Caco-2 (cell line): ENCODE measurements at regions not wholly inside any gene's neighbourhood (a gene's known extent, or its start where the extent isn't known, plus 50 kb on each side); places are given as distances from the start of the nearest gene placed in this dataset.

Experiments used
- BruUV-seq: library from RNA; stranded (reverse); fragments of 400-500 nt; replicated peaks from 2 replicates; lab custom pipeline; 2021; lab: Mats Ljungman, UMichigan
- CTCF ChIA-PET: fragments of 300-600 bp; sonication (Branson Sonifier 250); formaldehyde crosslinking; loops from one replicate; lab custom pipeline; 2022; ENCODE audit warnings: antibody characterized with exemption; lab: Charles Lee
- POLR2A ChIA-PET: fragments of 300-600 bp; sonication (Branson Sonifier 250); formaldehyde crosslinking; loops from one replicate; lab custom pipeline; 2022; ENCODE audit warnings: antibody characterized with exemption; lab: Charles Lee
- DNase-seq, 2 experiments: peaks; one replicate each; pipeline versions ENCODE4 v3.0.0 to v3.0.0-alpha.2; 2020 to 2022
- H3K27me3 ChIP-seq: replicated peaks from 2 replicates; pipeline ENCODE4 v1.6.0; 2011; ENCODE audit warnings: low read length; ENCODE audit not compliant: control insufficient read depth, insufficient read depth
- H3K36me3 ChIP-seq: 2 replicates; pipeline ENCODE4 v1.5.1; 2011; ENCODE audit warnings: low read length; ENCODE audit not compliant: control insufficient read depth, insufficient read depth
- H3K4me1 ChIP-seq: fragments of 250-450 bp; sonication (Bioruptor Pico); 2 replicates; pipeline ENCODE4 v1.5.1; 2020; ENCODE audit warnings: mild to moderate bottlenecking
- H3K4me3 ChIP-seq: 2 replicates; pipeline ENCODE4 v1.5.1; 2011; ENCODE audit warnings: low read depth, mild to moderate bottlenecking, control low read depth, low read length
- H3K9me3 ChIP-seq: fragments of 250-450 bp; sonication (Bioruptor Pico); 2 replicates; pipeline ENCODE4 v1.5.1; 2020; ENCODE audit warnings: mild to moderate bottlenecking, moderate library complexity
- H3K27ac Mint-ChIP-seq: one replicate; pipeline ENCODE4 v1.8.0; 2022; ENCODE audit warnings: mixed read lengths; ENCODE audit not compliant: unreplicated experiment
- H3K27me3 Mint-ChIP-seq: one replicate; pipeline ENCODE4 v1.8.0; 2022; ENCODE audit warnings: mixed read lengths; ENCODE audit not compliant: insufficient read depth, unreplicated experiment
- H3K36me3 Mint-ChIP-seq: one replicate; pipeline ENCODE4 v1.8.0; 2022; ENCODE audit warnings: mild to moderate bottlenecking, mixed read lengths; ENCODE audit not compliant: insufficient read depth, unreplicated experiment
- H3K4me1 Mint-ChIP-seq: one replicate; pipeline ENCODE4 v1.8.0; 2022; ENCODE audit warnings: low read depth, mixed read lengths; ENCODE audit not compliant: unreplicated experiment
- H3K4me3 Mint-ChIP-seq: one replicate; pipeline ENCODE4 v1.8.0; 2022; ENCODE audit warnings: mild to moderate bottlenecking, moderate library complexity, mixed read lengths; ENCODE audit not compliant: unreplicated experiment
- H3K9me3 Mint-ChIP-seq: one replicate; pipeline ENCODE4 v1.8.0; 2022; ENCODE audit warnings: mixed read lengths; ENCODE audit not compliant: unreplicated experiment
- intact Hi-C: fragments of 100-400 bp; cut with micrococcal nuclease; formaldehyde crosslinking; loops from one replicate; pipeline ENCODE4 v1.10.0; 2022; ENCODE audit not compliant: unreplicated experiment
- TF ChIP-seq, protein P1 (sequence below), 2 experiments: fragments of 200-600 bp in 1 of 2; IDR thresholded peaks; 1 replicate in 1 of 2; 2 replicates in 1 of 2; pipeline versions ENCODE4 v1.5.1 to v1.8.0; 2011 to 2022; ENCODE audit warnings: antibody characterized with exemption in 1 of 2, control low read depth in 1 of 2, inconsistent platforms in 1 of 2, low read depth in 1 of 2, low read length in 1 of 2, mild to moderate bottlenecking in 1 of 2, moderate library complexity in 1 of 2; ENCODE audit not compliant: insufficient read depth in 1 of 2, severe bottlenecking in 1 of 2, unreplicated experiment in 1 of 2

DNA sequence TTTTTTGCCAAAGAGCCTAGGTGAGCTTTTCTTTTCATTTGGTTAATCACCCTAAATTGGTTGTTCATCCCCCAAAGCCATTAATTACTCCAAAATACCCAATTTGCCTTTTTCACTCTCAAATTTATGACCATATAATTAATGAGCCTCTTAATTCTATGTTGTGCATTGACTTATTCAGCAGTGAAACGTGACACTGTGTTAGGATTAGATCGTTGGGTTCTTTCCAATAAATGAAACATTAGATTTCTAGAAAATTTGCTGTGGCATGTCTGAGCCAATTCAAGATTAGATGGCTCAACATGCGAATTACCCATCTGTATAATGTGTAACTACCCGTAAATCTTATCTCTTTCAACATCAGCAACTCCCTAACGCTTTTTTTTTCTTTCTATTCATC, 273.4 kb downstream of the BMP4 start:
- Histone ChIP-seq H3K36me3 (no peaks in the 10 kb centered on the region), H3K27me3 (no peaks in the 10 kb centered on the region), H3K9me3 (no peaks in the 10 kb centered on the region), H3K4me1 (peaks cover 19% of the 10 kb centered on the region), H3K4me3 (no peak overlapping the region)
- H3K36me3 Mint-ChIP-seq, result no peaks in the 10 kb centered on the region
- H3K4me1 Mint-ChIP-seq, result peaks cover 12% of the 10 kb centered on the region
- ChIA-PET POLR2A (no interaction called here), CTCF (no interaction called here)
- intact Hi-C loops, result no loop called here
- TF ChIP-seq, protein P1, sequence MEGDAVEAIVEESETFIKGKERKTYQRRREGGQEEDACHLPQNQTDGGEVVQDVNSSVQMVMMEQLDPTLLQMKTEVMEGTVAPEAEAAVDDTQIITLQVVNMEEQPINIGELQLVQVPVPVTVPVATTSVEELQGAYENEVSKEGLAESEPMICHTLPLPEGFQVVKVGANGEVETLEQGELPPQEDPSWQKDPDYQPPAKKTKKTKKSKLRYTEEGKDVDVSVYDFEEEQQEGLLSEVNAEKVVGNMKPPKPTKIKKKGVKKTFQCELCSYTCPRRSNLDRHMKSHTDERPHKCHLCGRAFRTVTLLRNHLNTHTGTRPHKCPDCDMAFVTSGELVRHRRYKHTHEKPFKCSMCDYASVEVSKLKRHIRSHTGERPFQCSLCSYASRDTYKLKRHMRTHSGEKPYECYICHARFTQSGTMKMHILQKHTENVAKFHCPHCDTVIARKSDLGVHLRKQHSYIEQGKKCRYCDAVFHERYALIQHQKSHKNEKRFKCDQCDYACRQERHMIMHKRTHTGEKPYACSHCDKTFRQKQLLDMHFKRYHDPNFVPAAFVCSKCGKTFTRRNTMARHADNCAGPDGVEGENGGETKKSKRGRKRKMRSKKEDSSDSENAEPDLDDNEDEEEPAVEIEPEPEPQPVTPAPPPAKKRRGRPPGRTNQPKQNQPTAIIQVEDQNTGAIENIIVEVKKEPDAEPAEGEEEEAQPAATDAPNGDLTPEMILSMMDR (IDR thresholded peaks at IDR 0.05; ENCODE audit: insufficient read depth in 1 of 2, low read depth in 1 of 2, low read length in 1 of 2, severe bottlenecking in 1 of 2, unreplicated experiment in 1 of 2), result no peak
- H3K9me3 Mint-ChIP-seq, result peaks cover 10% of the 10 kb centered on the region
- BruUV-seq, result no TSS peak
- no peak for DNase-seq
- no peaks in the 10 kb centered on the region for H3K27me3 Mint-ChIP-seq
- H3K27ac Mint-ChIP-seq, result no peak overlapping the region
- H3K4me3 Mint-ChIP-seq, result no peak overlapping the region

DNA sequence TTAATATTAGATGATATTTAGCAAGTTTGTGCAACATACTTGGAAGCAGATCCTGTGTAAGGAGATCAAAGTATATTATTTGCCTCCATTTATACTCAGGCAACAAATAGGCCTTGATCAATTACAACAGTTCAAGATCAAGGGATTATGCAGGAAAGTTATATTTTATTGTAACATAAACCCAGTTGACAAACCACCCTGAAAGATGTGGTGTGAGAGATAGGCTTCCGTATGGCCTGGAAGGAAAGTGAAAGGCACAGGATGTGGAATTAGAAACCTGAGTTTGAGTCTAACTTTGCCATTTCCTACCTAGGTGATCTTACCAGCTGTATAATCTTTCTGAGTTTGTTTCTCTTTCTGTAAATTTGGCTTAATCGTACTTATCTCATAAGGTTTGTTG, 284.1 kb downstream of the BMP4 start:
- TF ChIP-seq, protein P1 (IDR thresholded peaks at IDR 0.05; ENCODE audit: insufficient read depth in 1 of 2, low read depth in 1 of 2, low read length in 1 of 2, severe bottlenecking in 1 of 2, unreplicated experiment in 1 of 2), result no peak
- no peaks in the 10 kb centered on the region for H3K36me3 ChIP-seq
- H3K9me3 Mint-ChIP-seq, result peaks cover 13% of the 10 kb centered on the region
- H3K36me3 Mint-ChIP-seq, result no peaks in the 10 kb centered on the region
- POLR2A ChIA-PET, result no interaction called here
- no peak for DNase-seq
- H3K4me1 ChIP-seq, result no peaks in the 10 kb centered on the region
- no peaks in the 10 kb centered on the region for H3K27me3 Mint-ChIP-seq
- no peaks in the 10 kb centered on the region for H3K27me3 ChIP-seq
- CTCF ChIA-PET, result no interaction called here
- no peaks in the 10 kb centered on the region for H3K4me1 Mint-ChIP-seq
- BruUV-seq, result no TSS peak
- no peak overlapping the region for H3K4me3 ChIP-seq
- intact Hi-C loops, result no loop called here
- H3K9me3 ChIP-seq, result peaks cover 9% of the 10 kb centered on the region
- H3K27ac Mint-ChIP-seq, result no peak overlapping the region
- no peak overlapping the region for H3K4me3 Mint-ChIP-seq

GRCh38 chr14:53670701-53671100, 285.9 kb downstream of the BMP4 start:
- CTCF ChIA-PET, result no interaction called here

More at GRCh38 chr14:53670701-53671100, 285.9 kb downstream of the BMP4 start:
- Histone ChIP-seq H3K36me3 (no peaks in the 10 kb centered on the region), H3K4me1 (no peaks in the 10 kb centered on the region), H3K9me3 (no peaks in the 10 kb centered on the region), H3K27me3 (no peaks in the 10 kb centered on the region), H3K4me3 (no peak overlapping the region)
- no peak for DNase-seq
- Mint-ChIP-seq H3K4me3 (no peak overlapping the region), H3K9me3 (peaks cover 10% of the 10 kb centered on the region), H3K4me1 (no peaks in the 10 kb centered on the region), H3K27ac (no peak overlapping the region), H3K36me3 (no peaks in the 10 kb centered on the region), H3K27me3 (no peaks in the 10 kb centered on the region)
- intact Hi-C loops, result no loop called here
- POLR2A ChIA-PET, result no interaction called here
- TF ChIP-seq, protein P1 (IDR thresholded peaks at IDR 0.05; ENCODE audit: insufficient read depth in 1 of 2, low read depth in 1 of 2, low read length in 1 of 2, severe bottlenecking in 1 of 2, unreplicated experiment in 1 of 2), result no peak
- no TSS peak for BruUV-seq
